Superior temporal gyrus (tissue), 1 donor: ENCODE measurements at regions not wholly inside any gene's neighbourhood (a gene's known extent, or its start where the extent isn't known, plus 50 kb on each side); places are given as distances from the start of the nearest gene placed in this dataset.
"Not testable (repeated sequence)": the region's sequence is repeated elsewhere in the genome, so short reads cannot be mapped to it uniquely, and the experiment has no call there.

Experiments
- DNase-seq: peaks from one replicate; pipeline ENCODE4 v3.0.0-alpha.2; 2016; ENCODE audit errors: extremely low spot score

GRCh38 chr10:78341953-78342614 is 308.4 kb downstream of the RPS24 start:
- no peak for DNase-seq

DNA sequence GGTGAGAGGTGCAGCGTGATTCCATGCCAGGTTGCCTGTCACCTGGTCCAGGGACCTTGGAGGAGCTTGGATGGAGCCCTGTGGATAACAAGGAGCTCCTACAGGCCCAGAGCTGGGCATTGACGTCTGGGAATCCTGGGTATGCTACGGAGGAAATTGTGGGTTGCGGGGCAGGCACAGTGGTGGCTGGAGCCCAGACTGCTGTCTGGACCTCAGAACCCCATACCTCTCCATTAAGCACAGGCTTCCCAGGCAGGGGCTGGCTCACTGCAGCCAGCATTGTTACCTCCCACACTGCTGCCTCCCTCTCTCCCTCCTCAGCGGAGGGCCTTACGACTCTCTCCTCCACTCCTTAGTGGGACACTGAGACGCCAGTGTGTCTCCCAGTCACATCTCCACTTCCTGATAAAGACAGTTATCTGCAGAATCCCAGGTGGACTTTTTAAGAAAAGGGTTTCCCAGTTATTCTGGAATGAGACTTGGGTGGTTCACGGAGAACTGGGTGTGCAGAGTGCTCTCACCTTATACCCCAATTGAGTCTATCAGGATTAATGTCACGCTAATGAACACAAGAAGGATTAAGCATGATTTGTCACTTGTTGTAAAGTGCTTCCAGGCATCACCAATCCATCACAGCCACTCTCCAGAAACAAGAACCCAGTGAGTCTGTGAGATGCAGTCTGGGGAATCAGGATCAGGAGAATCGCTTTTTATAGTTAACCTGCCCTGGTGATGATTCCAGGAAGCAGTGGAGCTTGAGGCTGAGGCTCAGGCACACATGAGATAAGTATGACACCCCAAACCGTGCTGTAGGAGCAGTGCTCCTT is 309.4 kb downstream of the RPS24 start:
- no peak for DNase-seq

DNA sequence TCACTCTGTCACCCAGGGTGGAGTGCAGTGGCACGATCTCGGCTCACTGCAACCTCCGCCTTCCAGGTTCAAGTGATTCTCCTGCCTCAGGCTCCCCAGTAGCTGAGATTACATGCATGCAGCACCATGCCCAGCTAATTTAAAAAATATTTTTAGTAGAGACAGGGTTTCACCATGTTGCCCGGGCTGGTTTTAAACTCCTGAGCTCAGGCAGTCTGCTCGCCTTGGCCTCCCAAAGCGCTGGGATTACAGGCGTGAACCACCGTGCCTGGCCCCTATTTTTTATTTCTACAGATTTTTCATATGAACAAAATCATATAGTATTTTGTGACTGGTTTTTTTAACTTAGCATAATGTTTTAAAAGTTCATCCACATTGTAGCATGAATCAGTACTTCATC is 310.6 kb downstream of the RPS24 start:
- not testable (repeated sequence) for DNase-seq

GRCh38 chr10:78345515-78345914 is 311.9 kb downstream of the RPS24 start:
- DNase-seq: not testable (repeated sequence)

DNA sequence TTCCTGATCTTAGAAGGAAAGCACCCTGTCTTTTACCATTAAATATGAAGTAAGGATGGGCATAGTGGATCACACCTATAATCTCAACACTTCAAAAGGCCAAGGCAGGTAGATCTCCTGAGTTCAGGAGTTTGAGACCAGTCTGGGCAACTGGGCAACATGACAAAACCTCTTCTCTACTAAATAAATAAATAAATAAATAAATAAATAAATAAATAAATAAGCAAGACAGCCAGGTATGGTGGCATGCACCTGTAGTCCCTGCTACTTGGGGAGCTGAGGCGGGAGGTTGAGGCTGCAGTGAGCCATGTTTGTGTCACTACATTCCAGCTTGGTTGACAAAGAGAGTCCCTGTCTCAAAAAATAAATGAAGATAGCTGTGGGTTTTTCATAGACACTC is 313.1 kb downstream of the RPS24 start:
- DNase-seq: no peak

GRCh38 chr10:78348411-78349164 is 314.9 kb downstream of the RPS24 start:
- DNase-seq: no peak

DNA sequence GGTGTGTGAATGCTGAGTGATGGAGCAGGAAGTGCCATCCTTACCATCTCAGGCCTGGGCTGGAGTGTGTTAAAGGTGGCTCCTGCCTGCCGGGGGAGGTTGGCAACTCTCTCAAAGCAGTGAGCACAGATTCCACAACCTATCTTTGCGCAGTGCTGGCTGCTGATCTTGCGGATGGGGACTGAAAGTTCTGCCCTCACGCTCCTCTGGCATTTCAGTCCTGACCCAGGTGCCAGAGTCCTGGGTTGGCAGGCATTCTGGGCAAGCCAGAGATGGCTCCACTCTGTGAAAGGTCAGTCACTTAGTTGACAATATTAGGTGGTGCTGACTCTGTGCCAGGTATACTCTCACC is 315.5 kb downstream of the RPS24 start:
- no peak for DNase-seq

- DNase-seq: no peak
Measured at GRCh38 chr10:78349911-78350663, 316.4 kb downstream of the RPS24 start.

DNA sequence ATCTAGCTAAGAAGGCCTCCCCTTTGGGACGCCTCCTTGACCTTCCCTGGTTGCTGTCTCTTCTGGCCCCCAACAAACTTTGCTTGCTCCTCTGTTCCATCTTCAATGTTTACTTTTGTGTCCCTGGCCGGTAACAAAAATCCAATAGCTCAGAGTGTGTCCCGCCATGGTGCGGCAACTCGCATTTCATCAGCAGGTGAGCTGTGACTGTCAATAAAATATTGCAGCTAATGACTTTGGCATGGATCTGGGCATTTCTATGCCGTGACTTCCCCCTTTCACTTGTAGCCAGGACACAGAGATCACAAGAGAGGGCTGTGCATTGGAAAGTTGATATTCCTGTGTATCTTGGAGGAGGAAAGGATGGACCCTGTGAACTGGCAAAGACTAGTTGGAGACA is 317.6 kb downstream of the RPS24 start:
- DNase-seq: no peak

DNA sequence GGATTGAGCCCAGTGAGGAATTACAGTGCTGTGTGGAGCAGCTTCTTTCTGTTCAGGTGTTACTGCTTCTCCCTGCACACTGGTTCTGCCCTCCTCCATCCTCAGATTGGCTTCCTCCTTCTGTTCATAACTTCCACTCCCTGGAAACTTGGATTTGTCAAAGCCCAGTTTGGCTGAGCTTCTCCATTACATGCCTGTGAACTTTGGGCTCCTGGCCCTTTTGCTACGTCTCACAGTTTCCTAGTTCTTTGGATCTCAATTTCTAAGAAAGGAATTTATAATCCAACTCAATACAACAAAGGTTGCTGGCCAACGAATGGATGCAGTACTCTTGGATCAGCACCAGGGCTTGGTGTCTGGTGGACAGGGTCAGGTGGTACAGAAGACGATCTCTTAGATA is 318.1 kb downstream of the RPS24 start:
- no peak for DNase-seq

DNA sequence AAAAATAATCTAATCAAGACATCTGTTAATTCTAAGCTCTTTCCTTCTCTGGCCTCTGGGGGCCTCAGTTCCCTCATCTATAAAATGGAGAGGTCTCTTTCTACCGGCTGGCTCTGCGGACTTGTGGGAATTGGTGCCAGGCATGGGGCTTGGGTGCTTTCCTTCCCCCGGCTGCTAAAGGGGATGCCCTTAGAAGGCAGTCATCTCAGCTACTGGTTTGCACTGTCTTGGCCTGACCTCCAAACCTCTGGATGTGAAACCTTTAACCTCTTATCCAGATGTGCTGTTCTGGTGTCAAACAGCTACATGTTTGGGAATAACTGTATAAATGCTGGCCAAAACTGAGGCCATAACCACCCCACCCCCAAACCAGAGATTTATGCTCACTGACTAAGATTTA is 320.0 kb downstream of the RPS24 start:
- DNase-seq: no peak

DNA sequence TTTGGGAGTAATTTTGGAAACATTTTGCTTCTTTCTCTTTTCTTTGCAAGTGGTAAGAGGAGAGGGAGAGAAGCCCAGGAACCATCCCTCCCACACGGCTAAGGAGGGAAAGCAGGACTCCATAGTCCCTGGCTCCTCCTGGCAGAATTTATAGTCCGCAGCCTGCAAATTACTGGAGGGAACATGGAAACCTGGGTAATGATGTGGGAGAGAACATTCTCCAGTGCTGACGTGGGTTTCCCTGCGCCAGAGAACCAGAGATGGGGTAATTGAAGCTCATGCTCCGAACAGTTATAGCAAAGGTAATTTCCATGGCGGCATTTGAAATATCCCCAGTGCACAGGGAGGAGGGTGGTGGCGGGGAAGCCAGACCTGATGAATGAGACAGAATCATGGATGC is 320.4 kb downstream of the RPS24 start:
- no peak for DNase-seq

DNA sequence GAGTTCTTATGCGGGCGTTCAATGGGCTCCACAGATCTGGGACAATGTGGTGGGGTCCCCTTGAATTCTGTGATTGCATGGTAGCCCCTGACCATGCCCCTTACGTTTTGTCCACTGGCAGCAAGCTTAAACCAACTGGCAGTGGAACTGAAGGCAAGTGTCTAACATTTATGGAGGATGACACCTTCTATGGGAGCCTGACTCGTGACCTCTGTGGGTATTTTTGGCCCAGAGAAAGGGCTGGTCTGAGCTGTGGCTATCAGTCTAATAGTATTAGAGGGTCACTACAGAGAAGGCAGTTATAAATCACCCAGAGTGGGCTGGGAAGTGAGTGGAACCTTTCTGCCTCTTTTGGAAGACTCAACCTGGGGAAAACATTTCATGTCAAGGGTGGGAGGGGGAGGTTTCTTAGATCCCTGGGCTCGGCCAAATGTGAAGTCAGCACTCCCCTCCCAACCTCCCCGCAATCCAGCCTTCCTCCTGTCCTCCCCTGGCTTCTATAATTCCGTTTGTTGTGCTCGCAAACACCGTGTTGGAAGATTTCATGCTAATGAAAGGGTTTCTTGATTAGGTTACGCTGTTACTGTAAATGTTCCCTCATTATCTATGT is 322.7 kb downstream of the RPS24 start:
- DNase-seq: no peak

GRCh38 chr10:78357141-78358063 is 323.7 kb downstream of the RPS24 start:
- no peak for DNase-seq

GRCh38 chr10:78358351-78358750 is 324.7 kb downstream of the RPS24 start:
- no peak for DNase-seq

DNA sequence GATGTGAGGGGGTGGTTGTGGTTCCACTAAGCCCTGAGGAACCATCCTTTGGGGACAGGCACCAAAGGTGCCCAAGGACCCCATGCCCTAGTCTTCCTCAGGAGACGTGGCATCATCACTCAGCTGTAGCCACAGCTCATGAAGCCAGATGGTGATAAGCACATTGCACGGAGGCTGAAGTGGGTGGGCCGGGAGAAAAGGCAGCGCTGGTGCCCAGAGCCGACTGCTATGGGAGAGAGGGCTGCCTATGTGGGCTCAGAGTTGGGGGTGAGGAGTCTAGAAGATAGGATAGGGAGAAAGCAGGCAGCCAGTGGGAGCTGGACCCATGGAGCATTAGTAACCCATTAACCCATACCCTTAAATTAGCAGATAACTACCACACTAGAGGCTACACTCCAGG is 325.3 kb downstream of the RPS24 start:
- DNase-seq: no peak

GRCh38 chr10:78359640-78360091 is 326.0 kb downstream of the RPS24 start:
- DNase-seq: no peak

- no peak for DNase-seq
Measured at GRCh38 chr10:78360284-78360683, 326.6 kb downstream of the RPS24 start.

- no peak for DNase-seq
Measured at GRCh38 chr10:78361031-78361430, 327.4 kb downstream of the RPS24 start.

- no peak for DNase-seq
Measured at GRCh38 chr10:78362406-78363022, 328.9 kb downstream of the RPS24 start.
